ENCODE measurements at regions not wholly inside any gene's neighbourhood (a gene's known extent, or its start where the extent isn't known, plus 50 kb on each side); places are given as distances from the start of the nearest gene placed in this dataset.
"Not testable (repeated sequence)": the region's sequence is repeated elsewhere in the genome, so short reads cannot be mapped to it uniquely, and the experiment has no call there.

- DNase-seq (ENCODE audit: low spot score) = no peak
- ATAC-seq (ENCODE audit: low FRiP score) = no peak
- no peak for TF ChIP-seq CTCF (IDR thresholded peaks at IDR 0.05)
These were observed 432.5 kb downstream of the HS3ST3B1 start for GRCh38 chr17:14733376-14733775.

- no peak for TF ChIP-seq CTCF (IDR thresholded peaks at IDR 0.05)
- ATAC-seq (ENCODE audit: low FRiP score) = no peak
- DNase-seq (ENCODE audit: low spot score) = no peak
These were observed 431.3 kb downstream of the HS3ST3B1 start for GRCh38 chr17:14732211-14732610.

- TF ChIP-seq CTCF (IDR thresholded peaks at IDR 0.05) = no peak
- ATAC-seq (ENCODE audit: low FRiP score) (no peak), DNase-seq (ENCODE audit: low spot score) (no peak)
These were observed 430.7 kb downstream of the HS3ST3B1 start for GRCh38 chr17:14731591-14731990.

DNA sequence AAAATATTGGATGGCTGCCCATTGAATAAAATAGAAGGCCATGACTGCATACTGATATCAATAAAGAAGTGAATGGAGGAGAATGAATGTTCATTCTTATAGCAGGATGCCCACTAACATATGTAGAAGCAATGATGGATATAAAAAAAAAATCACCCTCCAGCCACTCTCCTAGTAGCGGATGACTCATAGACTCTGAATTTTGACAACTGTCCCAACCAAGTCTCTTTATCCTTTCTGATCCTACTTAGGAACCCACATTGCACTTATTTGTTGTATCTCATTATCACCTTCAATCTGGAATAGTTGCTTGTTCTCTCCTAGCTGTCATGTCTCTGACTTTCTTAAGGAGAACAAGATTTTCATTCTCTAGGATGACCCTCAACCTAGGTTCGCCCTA, 429.9 kb downstream of the HS3ST3B1 start:
- no peak for ATAC-seq (ENCODE audit: low FRiP score)
- TF ChIP-seq CTCF (IDR thresholded peaks at IDR 0.05) = no peak
- no peak for DNase-seq (ENCODE audit: low spot score)

DNA sequence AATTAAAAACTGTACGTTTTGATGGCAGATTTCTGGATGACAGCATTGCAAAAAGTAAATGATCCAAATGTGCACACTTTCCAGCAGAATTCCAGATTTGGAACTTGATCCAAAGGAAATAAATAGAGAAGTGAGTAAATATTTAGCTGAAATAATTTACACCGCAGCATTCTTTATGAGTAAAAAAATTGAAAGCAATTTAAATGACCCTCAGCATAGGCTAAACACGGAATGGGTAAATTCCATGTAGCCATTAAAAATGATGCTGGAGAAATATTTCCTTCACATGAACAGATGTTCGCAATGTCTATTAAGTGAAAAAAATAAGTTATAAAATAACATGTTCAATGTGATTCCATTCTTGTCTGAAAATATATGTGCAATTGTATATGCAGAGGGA, 424.8 kb downstream of the HS3ST3B1 start:
- TF ChIP-seq CTCF (IDR thresholded peaks at IDR 0.05) = no peak
- no peak for ATAC-seq (ENCODE audit: low FRiP score)
- no peak for DNase-seq (ENCODE audit: low spot score)

GRCh38 chr17:14724770-14725169, 423.9 kb downstream of the HS3ST3B1 start:
- DNase-seq (ENCODE audit: low spot score) (no peak), ATAC-seq (ENCODE audit: low FRiP score) (no peak)
- TF ChIP-seq CTCF (IDR thresholded peaks at IDR 0.05) = no peak

GRCh38 chr17:14723349-14723748, 422.5 kb downstream of the HS3ST3B1 start:
- ATAC-seq (ENCODE audit: low FRiP score); DNase-seq (ENCODE audit: low spot score): not testable (repeated sequence)

DNA sequence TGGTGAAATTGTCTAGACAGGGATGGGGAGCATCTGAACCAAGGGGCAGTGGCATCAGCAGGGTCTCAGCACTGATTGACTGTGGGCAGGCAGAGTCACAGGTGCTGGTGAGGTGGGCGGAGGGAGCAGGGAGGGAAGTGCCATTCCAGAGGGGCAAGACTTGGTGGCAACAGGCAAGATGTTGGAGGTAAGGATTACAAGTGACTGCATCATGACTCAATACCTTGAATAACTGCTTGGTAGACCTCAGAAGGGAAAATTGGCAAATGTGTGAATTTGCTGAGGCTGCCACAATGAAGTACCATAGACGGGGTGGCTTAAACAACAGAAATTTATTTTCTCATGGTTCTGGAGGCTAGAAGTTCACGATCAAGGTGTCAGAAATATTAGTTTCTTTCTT, 419.1 kb downstream of the HS3ST3B1 start:
- ATAC-seq (ENCODE audit: low FRiP score) (no peak), DNase-seq (ENCODE audit: low spot score) (no peak)
- no peak for TF ChIP-seq CTCF (IDR thresholded peaks at IDR 0.05)

Data from omental fat pad (tissue), 3 donors.